ENCODE measurements at regions not wholly inside any gene's neighbourhood (a gene's known extent, or its start where the extent isn't known, plus 50 kb on each side); places are given as distances from the start of the nearest gene placed in this dataset.

GRCh38 chrX:1139185-1139500 is 73.3 kb downstream of the CRLF2 start:
- TF ChIP-seq EZH2 (IDR thresholded peaks at IDR 0.05; ENCODE audit: insufficient read depth, poor library complexity, severe bottlenecking) (no peak), EZH2phosphoT487 (IDR thresholded peaks at IDR 0.05; ENCODE audit: insufficient read depth, low read depth) (no peak)
